IPS-NIHi7 (cell line): ENCODE measurements at regions not wholly inside any gene's neighbourhood (a gene's known extent, or its start where the extent isn't known, plus 50 kb on each side); places are given as distances from the start of the nearest gene placed in this dataset.
A peak's percentile ranks its signal among the peaks of the same experiment; 100 is the strongest.
"Not testable (repeated sequence)": the region's sequence is repeated elsewhere in the genome, so short reads cannot be mapped to it uniquely, and the experiment has no call there.

ENCODE experiments used
- DNase-seq: peaks from one replicate; pipeline ENCODE4 v3.0.0; 2012; ENCODE audit warnings: mixed read lengths; ENCODE audit errors: extremely low spot score

DNA sequence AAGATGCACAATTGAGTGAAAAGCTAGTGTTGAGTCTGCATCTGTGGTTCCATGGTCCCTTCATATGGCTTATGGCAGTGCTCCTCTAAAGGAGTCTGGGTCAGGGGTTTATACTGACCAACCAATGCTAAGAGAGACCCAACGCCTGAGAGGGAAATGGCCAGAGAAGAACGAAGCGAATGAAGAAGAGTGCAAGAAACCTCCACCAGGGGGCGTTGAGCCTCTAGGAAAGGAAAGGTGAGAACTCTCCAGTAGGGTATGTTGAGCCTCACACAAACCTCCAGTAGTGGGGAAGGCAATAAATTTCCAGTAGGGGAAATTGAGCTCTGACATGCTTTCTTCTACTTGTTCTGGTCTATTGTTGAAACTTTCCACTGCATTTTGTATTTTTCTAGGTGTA is 470.6 kb downstream of the PRDM9 start:
- DNase-seq, result peak; percentile 9

DNA sequence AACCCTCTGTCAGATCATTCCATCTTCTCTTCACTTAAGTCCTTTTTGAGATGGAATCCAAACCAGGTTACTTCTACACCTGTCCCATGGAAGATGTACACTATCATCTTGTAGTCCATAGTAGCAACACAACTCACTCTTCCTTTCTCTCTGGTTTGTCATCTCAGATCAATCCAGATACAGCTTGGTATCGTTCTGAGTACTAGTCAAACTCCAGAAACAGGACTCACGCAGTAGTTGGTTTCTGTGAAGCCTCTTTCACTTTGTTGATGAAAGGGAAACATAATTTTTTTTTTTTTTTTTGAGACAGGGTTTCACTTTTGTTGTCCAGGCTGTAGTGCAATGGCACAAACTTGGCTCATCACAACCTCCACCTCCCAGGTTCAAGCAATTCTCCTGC is 484.0 kb downstream of the PRDM9 start:
- DNase-seq, result no peak

DNA sequence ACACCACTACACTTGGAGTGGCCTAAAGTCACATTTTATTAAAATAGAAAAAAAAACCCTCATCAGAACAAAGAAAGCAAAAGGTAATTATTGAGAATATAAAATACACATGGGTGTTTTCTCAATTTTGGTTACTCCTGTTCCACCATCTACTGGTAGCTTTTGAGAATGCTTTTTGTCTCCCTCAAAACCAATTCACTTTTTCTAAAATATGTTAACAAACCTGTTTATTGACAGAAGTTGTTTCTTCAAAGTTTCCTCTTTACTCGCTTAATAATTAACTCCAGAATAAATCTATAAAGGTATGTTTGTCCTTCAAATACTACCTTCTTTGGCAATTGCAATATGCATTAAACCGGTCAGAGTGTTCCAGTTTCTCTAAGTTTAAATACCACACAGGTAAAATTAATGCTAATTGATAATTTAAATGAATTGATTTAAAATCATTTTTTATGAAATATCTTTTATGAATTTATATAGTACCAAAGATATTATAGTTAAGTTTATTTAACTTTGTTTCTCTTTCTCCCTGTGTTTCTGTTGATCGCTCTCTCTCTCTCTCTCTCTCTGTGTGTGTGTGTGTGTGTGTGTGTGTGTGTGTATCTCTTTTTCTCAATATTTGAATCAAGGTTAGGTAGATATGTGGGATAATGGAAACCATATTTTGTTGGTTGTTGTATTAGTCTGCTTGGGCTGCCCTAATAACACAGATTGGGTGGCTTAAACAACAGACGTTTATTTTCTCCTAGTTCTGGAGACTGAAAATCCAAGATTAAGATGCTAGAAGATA is 487.4 kb downstream of the PRDM9 start:
- DNase-seq, result no peak

DNA sequence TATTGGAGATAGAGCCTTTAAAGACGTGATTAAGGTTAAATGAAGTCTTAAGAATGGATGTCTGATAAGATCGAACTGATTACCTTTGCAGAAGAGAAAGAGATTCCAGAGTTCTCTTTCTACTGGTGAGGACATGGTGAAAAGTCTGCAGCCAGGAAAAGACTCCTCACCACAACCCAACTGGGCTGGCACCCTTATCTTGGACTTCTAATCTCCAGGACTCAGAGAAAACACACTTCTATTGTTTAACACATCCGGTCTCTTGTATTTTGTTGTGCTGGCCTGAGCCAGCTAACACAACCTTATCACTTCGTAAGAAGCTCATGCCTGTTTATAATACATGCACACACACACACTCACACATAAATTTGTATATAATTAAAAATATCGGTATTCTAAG is 489.1 kb downstream of the PRDM9 start:
- DNase-seq, result no peak

DNA sequence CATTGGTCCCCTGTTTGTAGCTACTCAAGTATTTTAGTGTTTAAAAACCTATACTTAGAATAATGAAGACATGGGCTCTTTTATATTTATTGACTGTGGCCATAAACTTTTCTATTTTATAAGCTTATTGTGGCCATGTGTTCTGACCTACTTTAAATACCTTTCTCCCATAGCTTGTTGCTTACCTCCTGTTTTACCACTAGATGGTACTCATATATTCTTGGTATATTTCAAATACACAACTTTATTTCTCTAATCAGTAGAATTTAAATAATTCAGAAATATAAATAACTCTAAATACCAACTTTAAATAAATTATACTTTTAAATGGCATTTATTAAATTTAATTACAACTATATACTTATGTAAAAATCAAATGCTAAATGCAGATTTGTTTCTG is 498.0 kb downstream of the PRDM9 start:
- no peak for DNase-seq

DNA sequence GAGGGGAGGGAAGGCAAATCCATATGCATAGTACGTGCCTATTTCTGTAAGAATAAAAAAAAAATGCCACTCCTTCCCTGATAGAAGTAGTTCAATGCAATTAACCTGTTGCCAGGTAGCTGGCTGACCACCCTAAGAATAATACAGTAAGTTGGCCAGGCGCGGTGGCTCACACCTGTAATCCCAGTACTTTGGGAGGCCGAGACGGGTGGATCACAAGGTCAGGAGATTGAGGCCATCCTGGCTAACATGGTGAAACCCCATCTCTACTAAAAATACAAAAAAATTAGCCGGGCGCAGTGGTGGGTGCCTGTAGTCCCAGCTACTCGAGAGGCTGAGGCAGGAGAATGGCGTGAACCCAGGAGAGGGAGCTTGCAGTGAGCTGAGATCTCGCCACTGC is 510.3 kb downstream of the PRDM9 start:
- not testable (repeated sequence) for DNase-seq

DNA sequence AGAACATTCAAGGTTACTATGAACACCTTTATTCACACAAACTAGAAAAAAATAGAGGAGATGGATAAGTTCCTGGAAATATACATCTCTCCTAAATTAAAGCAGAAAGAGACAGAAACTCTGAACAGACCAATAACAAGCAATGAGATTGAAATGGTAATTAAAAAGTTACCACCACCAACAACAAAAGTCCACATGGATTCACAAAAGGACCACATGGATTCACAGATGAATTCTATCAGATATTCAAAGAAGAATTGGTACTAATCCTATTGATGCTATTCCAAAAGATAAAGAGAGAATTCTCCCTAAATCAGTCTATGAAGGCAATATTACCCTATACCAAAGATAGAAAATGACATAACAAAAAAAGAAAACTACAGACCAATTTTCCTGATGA is 518.9 kb downstream of the PRDM9 start:
- DNase-seq, result no peak

DNA sequence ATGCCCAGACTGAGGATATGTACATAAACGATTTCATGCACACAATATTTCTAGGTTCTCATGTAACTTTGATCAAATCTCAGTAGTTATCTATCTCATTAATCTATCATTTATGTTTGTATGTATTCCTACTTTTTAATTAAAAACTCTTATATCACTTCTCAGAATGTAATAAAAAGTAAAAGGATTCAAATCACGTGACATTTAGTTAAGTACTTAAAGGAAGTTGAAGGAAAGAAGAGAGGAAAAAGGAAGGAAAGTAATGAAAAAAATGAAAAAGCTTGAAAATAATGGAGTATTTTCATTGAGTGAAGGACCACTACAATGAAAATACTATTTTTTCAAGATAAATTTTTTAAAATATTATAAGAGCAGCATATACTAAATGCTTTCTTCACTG is 535.3 kb downstream of the PRDM9 start:
- DNase-seq, result no peak

DNA sequence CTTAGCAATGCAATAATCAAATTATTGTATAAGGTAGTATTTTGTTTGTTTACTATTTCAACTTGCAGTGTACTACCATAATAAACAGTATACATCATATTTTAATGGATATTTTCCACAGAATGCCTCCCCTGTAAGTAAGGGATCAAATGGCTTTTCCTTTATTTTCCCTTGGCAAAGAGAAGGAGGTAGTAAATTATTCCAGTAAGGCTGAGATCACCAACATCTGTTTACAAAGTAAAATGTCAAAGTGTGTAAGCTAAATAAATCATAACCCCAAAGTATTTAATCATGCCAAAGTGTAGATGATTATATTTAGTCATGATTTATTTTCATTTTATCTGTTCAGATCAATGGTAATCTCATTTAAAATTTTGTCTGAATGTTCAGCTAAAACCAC is 537.6 kb downstream of the PRDM9 start:
- no peak for DNase-seq

DNA sequence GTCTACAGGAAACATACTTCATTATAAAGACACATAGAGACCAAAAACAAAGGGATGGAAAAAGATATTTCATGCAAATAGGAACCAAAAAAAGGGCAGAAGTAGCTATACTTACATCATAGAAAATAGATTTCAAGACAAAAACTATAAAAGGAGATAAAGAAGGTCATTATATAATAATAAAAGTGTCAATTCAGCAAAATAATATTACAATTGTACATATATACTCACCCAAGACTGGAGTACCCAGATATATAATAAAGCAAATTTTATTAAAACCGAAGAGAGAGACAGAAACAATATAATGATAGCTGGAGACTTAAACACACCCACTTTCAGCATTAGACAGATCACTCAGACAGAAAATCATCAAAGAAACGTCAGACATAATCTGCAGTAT is 546.3 kb downstream of the PRDM9 start:
- DNase-seq, result no peak

DNA sequence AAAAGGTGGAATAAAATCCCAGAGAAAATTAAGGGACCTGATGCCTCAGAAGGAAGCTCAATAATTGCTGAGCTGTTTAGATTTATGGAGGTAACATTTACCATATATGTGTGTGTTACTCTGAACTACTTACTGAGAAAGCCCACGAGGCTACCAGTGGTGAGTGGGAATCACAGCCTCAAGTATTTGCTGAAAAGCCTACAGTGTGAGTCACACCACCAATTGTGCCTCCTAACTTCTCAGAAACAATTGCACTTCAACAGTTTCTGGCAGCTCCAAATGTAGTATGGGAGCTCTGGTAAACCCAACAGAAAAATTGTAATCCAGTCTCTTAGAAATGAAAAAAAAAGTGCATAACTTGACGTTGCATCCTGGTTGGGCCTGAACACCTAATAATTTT is 551.6 kb downstream of the PRDM9 start:
- no peak for DNase-seq

DNA sequence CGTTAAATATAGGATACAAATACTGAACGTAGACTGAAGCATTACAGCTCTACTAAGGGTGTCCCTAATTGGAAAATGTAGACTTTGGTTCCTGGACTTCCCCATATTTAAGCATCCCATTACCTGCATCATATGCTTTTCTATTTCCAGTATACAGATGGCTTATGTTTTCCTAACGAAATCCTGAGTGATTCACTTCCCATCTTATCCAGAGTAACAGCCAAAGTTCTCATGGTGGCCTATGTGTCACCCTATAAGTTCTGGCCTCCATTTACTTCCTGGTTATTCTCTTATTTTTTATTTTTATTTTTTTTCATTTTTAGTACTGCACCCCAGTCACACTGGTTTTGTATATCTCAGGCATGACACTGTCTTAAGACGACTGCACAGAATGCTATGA is 552.3 kb downstream of the PRDM9 start:
- DNase-seq, result no peak

DNA sequence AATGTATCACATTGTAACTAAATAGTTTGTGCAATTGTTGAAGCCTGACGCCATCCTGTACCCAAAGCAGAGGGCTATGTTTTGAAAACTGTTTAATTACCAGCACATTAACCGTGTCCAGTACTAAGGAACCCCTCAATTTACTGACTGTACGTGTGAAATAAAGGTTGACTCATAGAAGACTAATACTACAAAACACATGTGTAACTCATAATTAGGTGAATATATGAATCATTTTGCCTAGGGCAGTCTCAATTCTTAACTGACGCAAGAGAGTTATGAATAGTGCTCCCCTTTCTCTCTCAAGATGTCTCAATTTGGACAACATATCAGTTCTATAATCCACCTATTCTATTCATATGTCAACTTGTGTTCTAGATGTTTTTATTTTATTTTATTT is 558.4 kb downstream of the PRDM9 start:
- DNase-seq, result no peak

DNA sequence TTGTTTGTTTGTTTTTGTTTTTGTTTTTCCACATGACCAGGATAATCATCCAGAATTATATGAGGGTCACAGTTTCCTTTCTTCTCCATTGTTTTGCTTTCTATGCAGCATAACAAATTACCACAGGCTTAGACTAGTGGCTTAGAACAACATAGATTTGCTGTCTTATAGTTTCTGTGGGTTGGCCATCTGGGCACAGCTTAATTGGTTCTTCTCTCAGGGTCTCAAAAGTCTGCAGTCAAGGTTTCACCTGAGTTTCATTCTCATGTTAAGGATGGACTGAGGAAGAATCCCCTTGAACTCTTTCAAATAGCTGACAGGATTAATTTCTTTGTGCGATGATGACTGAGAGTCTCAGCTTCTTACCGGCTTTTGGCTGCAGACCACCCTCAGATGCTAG is 559.8 kb downstream of the PRDM9 start:
- no peak for DNase-seq

DNA sequence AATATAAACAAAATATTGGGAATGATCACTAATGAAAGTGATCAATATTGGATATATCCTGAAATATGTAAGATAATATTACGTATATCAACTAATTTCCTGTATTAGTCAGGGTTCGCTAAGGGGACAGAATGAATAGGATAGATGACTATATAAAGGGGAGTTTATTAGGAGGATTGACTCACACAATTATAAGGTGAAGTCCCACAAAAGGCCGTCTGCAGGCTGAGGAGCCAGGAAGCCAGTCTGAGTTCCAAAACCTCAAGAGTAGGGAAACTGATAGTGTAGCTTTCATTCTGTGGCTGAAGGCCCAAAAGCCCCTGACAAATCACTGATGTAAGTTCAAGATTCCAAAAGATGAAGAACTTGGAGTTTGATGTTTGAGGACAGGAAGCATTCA is 561.1 kb downstream of the PRDM9 start:
- no peak for DNase-seq

DNA sequence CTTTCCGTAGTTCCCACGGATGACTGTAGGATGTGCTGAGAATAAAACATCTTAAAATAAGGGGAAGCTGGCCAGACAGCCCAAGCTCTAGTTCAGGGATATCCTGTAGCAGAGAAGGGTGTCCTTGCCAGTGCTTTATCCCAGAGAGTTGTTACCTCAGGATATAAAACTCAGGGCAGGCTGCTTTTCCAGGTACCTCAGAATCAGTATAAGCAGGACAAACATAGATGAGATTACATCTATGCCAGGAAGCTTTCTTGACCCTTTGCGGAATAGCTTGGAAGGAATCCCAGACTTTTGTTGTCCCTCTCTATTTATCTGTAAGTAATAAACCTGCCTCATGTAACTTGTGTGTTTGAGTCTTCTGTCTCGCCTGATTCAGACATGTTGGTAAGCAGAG is 565.7 kb downstream of the PRDM9 start:
- no peak for DNase-seq

DNA sequence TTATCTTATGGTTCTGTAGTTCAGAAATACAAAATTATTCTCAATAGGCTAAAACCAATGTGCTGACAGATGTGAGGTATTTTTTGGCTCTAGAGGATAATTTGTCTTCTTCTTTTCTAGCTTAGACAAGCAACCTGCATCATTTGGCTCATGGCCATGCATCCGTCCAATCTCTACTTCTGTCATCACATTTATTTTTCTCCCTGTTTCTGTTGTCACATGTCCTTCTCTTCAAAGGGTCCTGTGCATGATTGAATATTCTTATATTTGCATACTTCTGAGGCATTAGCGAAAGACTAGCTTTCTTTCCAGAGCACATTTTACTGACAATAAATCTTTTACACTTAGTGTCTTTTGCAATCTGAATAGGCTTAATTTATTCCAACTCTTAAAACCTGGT is 564.7 kb downstream of the CDH10 start:
- no peak for DNase-seq

DNA sequence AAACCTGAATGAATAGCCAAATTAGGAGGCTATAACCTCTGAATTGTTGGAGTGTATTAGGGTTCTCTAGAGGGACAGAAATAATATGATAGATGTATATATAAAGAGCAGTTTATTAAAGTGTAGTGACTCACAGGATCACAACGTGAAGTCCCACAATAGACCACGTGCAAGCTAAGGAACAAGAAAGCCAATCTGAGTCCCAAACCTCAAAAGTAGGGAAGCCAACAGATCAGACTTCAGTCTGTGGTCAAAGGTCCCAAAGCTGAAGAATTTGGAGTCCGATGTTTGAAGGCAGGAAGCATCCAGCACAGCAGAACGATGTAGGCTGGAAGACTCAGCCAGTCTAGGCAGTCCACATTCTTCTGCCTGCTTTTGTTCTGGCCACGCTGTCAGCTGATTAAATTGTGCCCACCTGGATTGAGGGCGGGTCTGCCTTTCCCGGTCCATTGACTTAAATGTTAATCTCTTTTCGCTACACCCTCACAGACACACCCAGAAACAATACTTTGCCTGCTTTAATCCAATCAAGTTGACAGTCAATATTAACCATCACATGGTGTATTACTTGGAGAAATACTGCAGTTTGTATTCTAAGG is 550.6 kb downstream of the CDH10 start:
- no peak for DNase-seq

DNA sequence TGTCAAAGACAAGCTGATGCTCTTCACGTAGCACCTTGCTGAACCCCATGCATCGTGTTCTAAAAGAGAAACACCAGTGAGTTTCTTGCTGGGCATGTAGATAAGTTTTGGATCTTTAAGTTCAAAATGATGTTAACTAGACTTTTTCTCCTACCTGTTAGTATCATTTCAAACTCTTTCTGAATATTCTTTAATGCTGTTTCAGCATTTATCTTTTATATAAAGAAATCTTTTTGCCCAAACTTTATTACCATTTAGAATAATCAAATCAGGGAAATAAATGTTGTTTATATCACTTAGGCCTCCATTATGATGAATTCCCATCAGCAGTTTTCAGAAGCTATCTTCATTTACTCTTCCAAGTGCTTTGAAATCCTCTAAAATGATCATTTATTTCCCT is 542.8 kb downstream of the CDH10 start:
- no peak for DNase-seq

DNA sequence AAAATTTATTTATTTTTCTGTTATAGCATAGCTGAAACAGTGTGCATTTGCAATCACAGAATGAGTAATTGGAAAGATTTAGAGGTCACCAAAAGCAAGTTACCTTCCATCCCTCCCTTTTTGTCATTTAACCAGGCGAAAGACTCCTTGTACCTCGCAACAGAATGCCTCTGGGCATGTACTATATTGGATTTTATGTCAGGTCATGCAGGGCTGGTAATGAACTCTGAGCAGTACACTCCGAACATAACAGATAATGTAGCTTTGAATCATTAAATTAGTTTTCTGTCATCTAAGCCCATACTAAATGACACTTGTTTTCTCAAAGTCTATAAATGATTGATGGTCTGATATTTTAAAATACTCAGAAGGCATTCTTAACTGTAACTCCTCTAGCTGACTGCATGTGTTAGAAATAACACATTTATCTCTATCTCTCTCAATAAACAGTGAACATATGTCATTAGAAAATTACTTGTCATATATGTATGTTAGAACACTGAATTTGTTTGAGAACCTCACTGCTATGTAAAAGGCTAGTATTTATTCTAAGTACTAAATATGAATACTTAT is 541.2 kb downstream of the CDH10 start:
- no peak for DNase-seq

DNA sequence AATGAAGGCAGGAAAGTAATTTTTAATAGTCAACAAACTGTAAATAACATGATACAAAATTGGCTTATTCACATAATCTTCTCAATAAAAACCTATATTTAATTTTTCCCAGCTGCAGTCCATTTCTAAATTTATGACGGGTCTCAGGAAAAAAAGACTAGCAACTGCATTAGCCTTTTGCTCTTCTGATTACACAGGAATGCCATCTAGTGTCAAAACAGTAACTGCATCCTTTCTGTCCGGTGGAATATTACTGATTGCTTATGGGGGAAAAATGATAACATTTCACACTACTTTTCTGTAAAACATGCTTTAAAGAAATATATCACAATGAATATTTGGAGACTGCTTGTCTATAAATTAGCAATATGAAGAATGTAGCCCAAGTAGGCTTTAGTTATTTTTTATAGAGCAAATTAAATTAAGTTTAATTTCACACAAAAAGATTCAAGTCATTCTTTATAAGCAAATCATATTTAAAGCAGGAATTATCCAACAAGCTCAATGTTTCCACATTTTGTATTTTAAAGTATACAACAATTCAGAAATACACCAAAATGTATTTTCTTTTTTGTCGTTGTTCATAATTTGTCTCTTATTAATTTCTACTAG is 534.7 kb downstream of the CDH10 start:
- DNase-seq, result peak; percentile 6

DNA sequence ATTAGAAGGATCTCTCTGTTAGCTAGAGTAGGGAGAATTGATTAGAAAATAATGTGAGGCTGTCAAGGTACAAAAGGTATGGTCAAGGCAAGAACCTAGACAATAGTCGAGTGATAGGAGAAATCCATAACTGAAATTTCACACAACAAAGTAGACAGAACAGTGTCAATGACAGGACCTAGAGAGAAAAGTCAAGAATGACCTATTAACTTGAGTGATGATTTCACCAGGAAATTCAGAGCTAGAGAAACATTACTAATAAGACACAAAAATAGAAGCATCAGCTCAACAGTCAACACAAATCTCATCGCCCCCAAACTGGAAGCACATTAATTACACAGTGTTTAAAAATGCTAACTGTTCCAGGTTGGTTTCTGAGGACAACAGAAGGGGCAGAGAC is 532.4 kb downstream of the CDH10 start:
- DNase-seq, result no peak

DNA sequence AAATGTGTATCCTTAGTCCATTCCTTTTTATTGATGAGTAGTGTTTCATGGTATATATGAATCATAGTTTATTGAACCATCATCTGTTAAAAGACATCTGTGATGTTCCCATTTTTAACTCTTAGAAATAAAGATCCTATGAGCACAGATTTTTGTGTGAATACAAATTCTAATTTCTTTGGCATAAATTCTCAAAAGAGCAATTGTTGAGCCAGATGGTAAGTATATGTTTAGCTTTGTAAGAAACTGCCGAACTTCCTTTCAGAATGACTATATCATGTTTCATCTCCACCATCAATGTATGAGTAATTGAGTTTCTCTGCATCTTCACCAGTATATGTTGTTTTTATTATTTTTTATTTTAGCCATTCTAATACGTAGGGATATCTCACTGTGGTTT is 526.4 kb downstream of the CDH10 start:
- no peak for DNase-seq
